HL-60 (cell line): ENCODE measurements at regions not wholly inside any gene's neighbourhood (a gene's known extent, or its start where the extent isn't known, plus 50 kb on each side); places are given as distances from the start of the nearest gene placed in this dataset.

ENCODE experiments used
- GABPA ChIP-seq: IDR thresholded peaks from 2 replicates; pipeline ENCODE4 v1.6.1; 2012; ENCODE audit warnings: low read depth
- POLR2AphosphoS5 ChIP-seq: IDR thresholded peaks from 2 replicates; pipeline ENCODE4 v1.6.1; 2012; ENCODE audit warnings: low read depth
- SPI1 ChIP-seq: IDR thresholded peaks from 2 replicates; pipeline ENCODE4 v1.6.1; 2012; ENCODE audit warnings: low read depth, mild to moderate bottlenecking, borderline replicate concordance
- TF ChIP-seq, protein P1 (sequence below): IDR thresholded peaks from one replicate; pipeline ENCODE4 v1.5.1; 2011; ENCODE audit warnings: low read length, control low read depth, inconsistent platforms; ENCODE audit not compliant: insufficient read depth
- TF ChIP-seq, protein P2 (sequence below): IDR thresholded peaks from 2 replicates; pipeline ENCODE4 v1.6.1; 2012; ENCODE audit warnings: low read depth; ENCODE audit not compliant: insufficient replicate concordance

- TF ChIP-seq, protein P1, sequence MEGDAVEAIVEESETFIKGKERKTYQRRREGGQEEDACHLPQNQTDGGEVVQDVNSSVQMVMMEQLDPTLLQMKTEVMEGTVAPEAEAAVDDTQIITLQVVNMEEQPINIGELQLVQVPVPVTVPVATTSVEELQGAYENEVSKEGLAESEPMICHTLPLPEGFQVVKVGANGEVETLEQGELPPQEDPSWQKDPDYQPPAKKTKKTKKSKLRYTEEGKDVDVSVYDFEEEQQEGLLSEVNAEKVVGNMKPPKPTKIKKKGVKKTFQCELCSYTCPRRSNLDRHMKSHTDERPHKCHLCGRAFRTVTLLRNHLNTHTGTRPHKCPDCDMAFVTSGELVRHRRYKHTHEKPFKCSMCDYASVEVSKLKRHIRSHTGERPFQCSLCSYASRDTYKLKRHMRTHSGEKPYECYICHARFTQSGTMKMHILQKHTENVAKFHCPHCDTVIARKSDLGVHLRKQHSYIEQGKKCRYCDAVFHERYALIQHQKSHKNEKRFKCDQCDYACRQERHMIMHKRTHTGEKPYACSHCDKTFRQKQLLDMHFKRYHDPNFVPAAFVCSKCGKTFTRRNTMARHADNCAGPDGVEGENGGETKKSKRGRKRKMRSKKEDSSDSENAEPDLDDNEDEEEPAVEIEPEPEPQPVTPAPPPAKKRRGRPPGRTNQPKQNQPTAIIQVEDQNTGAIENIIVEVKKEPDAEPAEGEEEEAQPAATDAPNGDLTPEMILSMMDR: no peak
- TF ChIP-seq POLR2AphosphoS5 (no peak), SPI1 (no peak), GABPA (no peak)
- TF ChIP-seq, protein P2, sequence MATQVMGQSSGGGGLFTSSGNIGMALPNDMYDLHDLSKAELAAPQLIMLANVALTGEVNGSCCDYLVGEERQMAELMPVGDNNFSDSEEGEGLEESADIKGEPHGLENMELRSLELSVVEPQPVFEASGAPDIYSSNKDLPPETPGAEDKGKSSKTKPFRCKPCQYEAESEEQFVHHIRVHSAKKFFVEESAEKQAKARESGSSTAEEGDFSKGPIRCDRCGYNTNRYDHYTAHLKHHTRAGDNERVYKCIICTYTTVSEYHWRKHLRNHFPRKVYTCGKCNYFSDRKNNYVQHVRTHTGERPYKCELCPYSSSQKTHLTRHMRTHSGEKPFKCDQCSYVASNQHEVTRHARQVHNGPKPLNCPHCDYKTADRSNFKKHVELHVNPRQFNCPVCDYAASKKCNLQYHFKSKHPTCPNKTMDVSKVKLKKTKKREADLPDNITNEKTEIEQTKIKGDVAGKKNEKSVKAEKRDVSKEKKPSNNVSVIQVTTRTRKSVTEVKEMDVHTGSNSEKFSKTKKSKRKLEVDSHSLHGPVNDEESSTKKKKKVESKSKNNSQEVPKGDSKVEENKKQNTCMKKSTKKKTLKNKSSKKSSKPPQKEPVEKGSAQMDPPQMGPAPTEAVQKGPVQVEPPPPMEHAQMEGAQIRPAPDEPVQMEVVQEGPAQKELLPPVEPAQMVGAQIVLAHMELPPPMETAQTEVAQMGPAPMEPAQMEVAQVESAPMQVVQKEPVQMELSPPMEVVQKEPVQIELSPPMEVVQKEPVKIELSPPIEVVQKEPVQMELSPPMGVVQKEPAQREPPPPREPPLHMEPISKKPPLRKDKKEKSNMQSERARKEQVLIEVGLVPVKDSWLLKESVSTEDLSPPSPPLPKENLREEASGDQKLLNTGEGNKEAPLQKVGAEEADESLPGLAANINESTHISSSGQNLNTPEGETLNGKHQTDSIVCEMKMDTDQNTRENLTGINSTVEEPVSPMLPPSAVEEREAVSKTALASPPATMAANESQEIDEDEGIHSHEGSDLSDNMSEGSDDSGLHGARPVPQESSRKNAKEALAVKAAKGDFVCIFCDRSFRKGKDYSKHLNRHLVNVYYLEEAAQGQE: no peak
Measured at GRCh38 chr3:61387817-61388216, 136.6 kb upstream of the FHIT start.
